ENCODE measurements at regions not wholly inside any gene's neighbourhood (a gene's known extent, or its start where the extent isn't known, plus 50 kb on each side); places are given as distances from the start of the nearest gene placed in this dataset.

GRCh38 chr15:35141743-35142471, 56.8 kb upstream of the NANOGP8 start (continued):
- peak; percentile 27; the same call in 1 of the 2 replicates for TF ChIP-seq PKNOX1 (IDR thresholded peaks at IDR 0.05)
- no peak for TF ChIP-seq PBX2 (CRISPR knock-in tag; IDR thresholded peaks at IDR 0.05; ENCODE audit: low read depth)
- peak; percentile 82 for TF ChIP-seq PBX2 (tag; conservative IDR thresholded peaks at IDR 0.05; ENCODE audit: low read depth)
- peak; percentile 35 for TF ChIP-seq ARID1B (IDR thresholded peaks at IDR 0.05)
- TF ChIP-seq ZNF395 (CRISPR knock-in tag; IDR thresholded peaks at IDR 0.05) = 0 out of 2 replicates have a peak, but pooled peaks have one; percentile 31
- peak; percentile 40; the same call in 1 of the 2 replicates for TF ChIP-seq HMBOX1 (IDR thresholded peaks at IDR 0.05)
- TF ChIP-seq CEBPG (CRISPR knock-in tag; IDR thresholded peaks at IDR 0.05) = no peak
- TF ChIP-seq CEBPG (tag; conservative IDR thresholded peaks at IDR 0.05 in 1 of 2, IDR thresholded peaks at IDR 0.05 in 1 of 2) = peak; percentile 80 to 91
- TF ChIP-seq LEF1 (IDR thresholded peaks at IDR 0.05) = 0 out of 2 replicates have a peak, but pooled peaks have one; percentile 32
- TF ChIP-seq GABPA (tag; conservative IDR thresholded peaks at IDR 0.05; ENCODE audit: low read depth) = no peak
- TF ChIP-seq GATAD2A (IDR thresholded peaks at IDR 0.05) = no peak
- TF ChIP-seq SMARCE1 (IDR thresholded peaks at IDR 0.05) = 0 out of 2 replicates have a peak, but pooled peaks have one; percentile 19
